Colonic mucosa (tissue), 4 donors: ENCODE measurements at regions not wholly inside any gene's neighbourhood (a gene's known extent, or its start where the extent isn't known, plus 50 kb on each side); places are given as distances from the start of the nearest gene placed in this dataset.

ENCODE experiments used
- DNase-seq: peaks from one replicate; pipeline ENCODE4 v3.0.0-alpha.2; 2020
- H3K27ac ChIP-seq: fragments of 200-600 bp; one replicate; pipeline ENCODE4 v1.8.0; 2021
- H3K27me3 ChIP-seq: fragments of 200-600 bp; one replicate; pipeline ENCODE4 v1.8.0; 2021
- H3K36me3 ChIP-seq: fragments of 200-600 bp; one replicate; pipeline ENCODE4 v1.8.0; 2021
- H3K4me1 ChIP-seq: fragments of 200-600 bp; one replicate; pipeline ENCODE4 v1.8.0; 2021; ENCODE audit warnings: mild to moderate bottlenecking
- H3K4me3 ChIP-seq: fragments of 200-600 bp; one replicate; pipeline ENCODE4 v1.8.0; 2021
- H3K9ac ChIP-seq, 2 donors: one replicate each; pipeline ENCODE4 v1.7.0; 2013; ENCODE audit warnings: control low read depth in 2 of 2, low read depth in 2 of 2, low read length in 2 of 2
- H3K9me3 ChIP-seq: fragments of 200-600 bp; one replicate; pipeline ENCODE4 v1.8.0; 2021
- CTCF ChIP-seq: fragments of 200-600 bp; IDR thresholded peaks from one replicate; pipeline ENCODE4 v1.8.0; 2022; ENCODE audit warnings: antibody characterized with exemption, mild to moderate bottlenecking
- intact Hi-C: fragments of 100-400 bp; cut with DNase I; formaldehyde crosslinking; loops from one replicate; pipeline ENCODE4 v1.14.1; 2022
- donor health status: healthy.
- donor health status: DM: no; HTN: no; CAD: no.
- donor health status: DM: no; HTN: no; CAD: no.

GRCh38 chr6:106757267-106757666 is 127.9 kb downstream of the QRSL1 start:
- H3K27ac ChIP-seq: no peak overlapping the region

GRCh38 chr6:106754215-106754614 is 124.8 kb downstream of the QRSL1 start:
- intact Hi-C loops: no loop called here
- Histone ChIP-seq H3K27me3 (no peaks in the 10 kb centered on the region), H3K4me3 (no peak overlapping the region), H3K4me1 (peaks cover 9% of the 10 kb centered on the region), H3K36me3 (no peaks in the 10 kb centered on the region), H3K9me3 (no peaks in the 10 kb centered on the region), H3K9ac (no peak overlapping the region), H3K27ac (no peak overlapping the region)
- no peak for TF ChIP-seq CTCF
- DNase-seq: no peak

More at GRCh38 chr6:106757267-106757666, 127.9 kb downstream of the QRSL1 start:
- DNase-seq: no peak
- Histone ChIP-seq H3K36me3 (no peaks in the 10 kb centered on the region), H3K4me3 (no peak overlapping the region), H3K9ac (no peak overlapping the region), H3K4me1 (no peaks in the 10 kb centered on the region), H3K9me3 (no peaks in the 10 kb centered on the region), H3K27me3 (no peaks in the 10 kb centered on the region)
- no peak for TF ChIP-seq CTCF
- intact Hi-C loops: no loop called here

GRCh38 chr6:106752641-106753040 is 123.3 kb downstream of the QRSL1 start:
- Histone ChIP-seq H3K4me3 (no peak overlapping the region), H3K27me3 (no peaks in the 10 kb centered on the region), H3K9ac (no peak overlapping the region), H3K36me3 (no peaks in the 10 kb centered on the region), H3K27ac (no peak overlapping the region), H3K4me1 (peaks cover 9% of the 10 kb centered on the region), H3K9me3 (no peaks in the 10 kb centered on the region)
- no peak for TF ChIP-seq CTCF
- DNase-seq: no peak
- intact Hi-C loops: no loop called here

- intact Hi-C loops: no loop called here
- Histone ChIP-seq H3K27me3 (no peaks in the 10 kb centered on the region), H3K27ac (no peak overlapping the region), H3K4me1 (peaks cover 9% of the 10 kb centered on the region), H3K9ac (no peak overlapping the region), H3K4me3 (no peak overlapping the region), H3K9me3 (no peaks in the 10 kb centered on the region), H3K36me3 (no peaks in the 10 kb centered on the region)
- peak; percentile 69 for DNase-seq
- TF ChIP-seq CTCF: no peak
Measured at GRCh38 chr6:106751501-106752252, 122.3 kb downstream of the QRSL1 start.

- TF ChIP-seq CTCF: no peak
- no peak for DNase-seq
- peak overlapping the region in 1 of 2 donors; percentile 13 for H3K9ac ChIP-seq
- no peaks in the 10 kb centered on the region for H3K9me3 ChIP-seq
- H3K27ac ChIP-seq: no peak overlapping the region
- intact Hi-C loops: no loop called here
- H3K4me1 ChIP-seq: peaks cover 9% of the 10 kb centered on the region
- no peak overlapping the region for H3K4me3 ChIP-seq
- no peaks in the 10 kb centered on the region for H3K27me3 ChIP-seq
- H3K36me3 ChIP-seq: no peaks in the 10 kb centered on the region
Measured at GRCh38 chr6:106750946-106751345, 121.6 kb downstream of the QRSL1 start.
